ENCODE measurements at regions not wholly inside any gene's neighbourhood (a gene's known extent, or its start where the extent isn't known, plus 50 kb on each side); places are given as distances from the start of the nearest gene placed in this dataset.
"Not testable (repeated sequence)": the region's sequence is repeated elsewhere in the genome, so short reads cannot be mapped to it uniquely, and the experiment has no call there.

GRCh38 chr3:88480822-88481221, 331.1 kb downstream of the C3orf38 start:
- TF ChIP-seq CTCF (IDR thresholded peaks at IDR 0.05; ENCODE audit: low read length, missing control alignments): no peak
- peak; percentile 4 for DNase-seq (ENCODE audit: low read depth)
- no peak overlapping the region for H3K4me3 ChIP-seq (replicated peaks; ENCODE audit: low read depth, low read length)

GRCh38 chr3:88485001-88485400, 335.2 kb downstream of the C3orf38 start:
- H3K4me3 ChIP-seq (replicated peaks; ENCODE audit: low read depth, low read length): no peak overlapping the region
- DNase-seq (ENCODE audit: low read depth): no peak
- TF ChIP-seq CTCF (IDR thresholded peaks at IDR 0.05; ENCODE audit: low read length, missing control alignments): no peak

- DNase-seq (ENCODE audit: low read depth); H3K4me3 ChIP-seq (replicated peaks; ENCODE audit: low read depth, low read length): not testable (repeated sequence)
These were observed 359.1 kb downstream of the C3orf38 start for GRCh38 chr3:88508818-88509217.

GRCh38 chr3:88509582-88509981, 359.8 kb downstream of the C3orf38 start:
- no peak for TF ChIP-seq CTCF (IDR thresholded peaks at IDR 0.05; ENCODE audit: low read length, missing control alignments)
- no peak for DNase-seq (ENCODE audit: low read depth)
- H3K4me3 ChIP-seq (replicated peaks; ENCODE audit: low read depth, low read length): no peak overlapping the region

GRCh38 chr3:88528494-88528893, 378.7 kb downstream of the C3orf38 start:
- no peak for TF ChIP-seq CTCF (IDR thresholded peaks at IDR 0.05; ENCODE audit: low read length, missing control alignments)
- no peak for DNase-seq (ENCODE audit: low read depth)
- H3K4me3 ChIP-seq (replicated peaks; ENCODE audit: low read depth, low read length): no peak overlapping the region

- H3K4me3 ChIP-seq (replicated peaks; ENCODE audit: low read depth, low read length): no peak overlapping the region
- no peak for TF ChIP-seq CTCF (IDR thresholded peaks at IDR 0.05; ENCODE audit: low read length, missing control alignments)
- DNase-seq (ENCODE audit: low read depth): no peak
These were observed 384.8 kb downstream of the C3orf38 start for GRCh38 chr3:88534534-88534933.

GRCh38 chr3:88535563-88535962, 385.8 kb downstream of the C3orf38 start:
- DNase-seq (ENCODE audit: low read depth): no peak
- H3K4me3 ChIP-seq (replicated peaks; ENCODE audit: low read depth, low read length): no peak overlapping the region
- no peak for TF ChIP-seq CTCF (IDR thresholded peaks at IDR 0.05; ENCODE audit: low read length, missing control alignments)

GRCh38 chr3:88542916-88543315, 393.2 kb downstream of the C3orf38 start:
- no peak overlapping the region for H3K4me3 ChIP-seq (replicated peaks; ENCODE audit: low read depth, low read length)
- DNase-seq (ENCODE audit: low read depth): no peak
- TF ChIP-seq CTCF (IDR thresholded peaks at IDR 0.05; ENCODE audit: low read length, missing control alignments): no peak

All from fibroblast of pulmonary artery (primary cell).